ENCODE measurements at regions not wholly inside any gene's neighbourhood (a gene's known extent, or its start where the extent isn't known, plus 50 kb on each side); places are given as distances from the start of the nearest gene placed in this dataset.

GRCh38 chr7:115359955-115360354, 438.1 kb downstream of the MDFIC start:
- no peaks in the 10 kb centered on the region for H3K9me3 ChIP-seq
- no peaks in the 10 kb centered on the region for H3K36me3 ChIP-seq
- no peaks in the 10 kb centered on the region for H3K27me3 ChIP-seq
- no peak for DNase-seq
- no peak overlapping the region for H3K27ac ChIP-seq
- H3K4me3 ChIP-seq = no peak overlapping the region
- no peak for TF ChIP-seq POLR2A (IDR thresholded peaks at IDR 0.05)
- no peak for TF ChIP-seq CTCF (IDR thresholded peaks at IDR 0.05)
- intact Hi-C loops (cut with DNase I) = no loop called here
- H3K4me1 ChIP-seq = no peaks in the 10 kb centered on the region

DNA sequence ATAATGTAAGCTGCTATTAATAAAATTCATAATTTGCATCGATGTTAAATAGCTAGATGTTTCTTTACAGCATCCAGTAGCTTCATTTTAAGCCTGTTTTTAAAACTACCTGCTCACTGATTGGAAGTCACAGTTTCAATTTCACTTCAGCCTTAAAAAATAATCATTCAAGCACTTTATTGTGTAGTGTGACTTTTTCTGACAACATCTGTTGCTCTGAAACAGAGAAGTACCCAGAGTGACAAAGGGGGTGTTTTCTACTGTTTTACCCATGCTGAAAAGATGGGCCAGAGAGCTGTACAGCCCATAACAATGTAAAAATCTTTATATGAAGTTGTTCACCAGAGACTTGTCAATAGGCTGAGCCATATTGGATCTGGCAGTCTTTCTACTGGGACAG, 437.2 kb downstream of the MDFIC start:
- TF ChIP-seq POLR2A (IDR thresholded peaks at IDR 0.05) = no peak
- no peak for TF ChIP-seq CTCF (IDR thresholded peaks at IDR 0.05)
- no peak for DNase-seq
- Histone ChIP-seq H3K27ac (no peak overlapping the region), H3K9me3 (no peaks in the 10 kb centered on the region), H3K4me3 (no peak overlapping the region), H3K4me1 (no peaks in the 10 kb centered on the region), H3K27me3 (no peaks in the 10 kb centered on the region), H3K36me3 (no peaks in the 10 kb centered on the region)
- 70 to 88% methylated on average over 1 of the region's 1 CpG for WGBS, 2 donors
- intact Hi-C loops (cut with DNase I) = no loop called here

DNA sequence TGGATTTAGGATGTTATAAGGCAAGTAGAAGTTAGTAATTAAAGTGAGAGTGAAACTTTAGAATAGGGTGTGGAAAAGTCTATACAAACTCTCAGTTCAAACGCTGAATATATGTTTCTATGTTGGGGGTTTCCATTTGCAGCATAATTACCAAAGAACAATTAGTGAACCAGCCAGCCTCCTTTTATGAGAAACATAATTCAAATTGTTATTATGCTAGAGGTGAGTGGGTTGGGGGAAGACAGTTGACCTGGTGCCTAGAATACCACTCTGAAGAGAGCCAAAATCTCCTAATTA, 435.8 kb downstream of the MDFIC start:
- H3K9me3 ChIP-seq = no peaks in the 10 kb centered on the region
- no peaks in the 10 kb centered on the region for H3K4me1 ChIP-seq
- DNase-seq = no peak
- 50 to 56% methylated on average over 1 of the region's 1 CpG for WGBS, 2 donors
- intact Hi-C loops (cut with DNase I) = no loop called here
- H3K27me3 ChIP-seq = no peaks in the 10 kb centered on the region
- H3K4me3 ChIP-seq = no peak overlapping the region
- H3K27ac ChIP-seq = no peak overlapping the region
- TF ChIP-seq CTCF (IDR thresholded peaks at IDR 0.05) = no peak
- no peak for TF ChIP-seq POLR2A (IDR thresholded peaks at IDR 0.05)
- H3K36me3 ChIP-seq = no peaks in the 10 kb centered on the region

DNA sequence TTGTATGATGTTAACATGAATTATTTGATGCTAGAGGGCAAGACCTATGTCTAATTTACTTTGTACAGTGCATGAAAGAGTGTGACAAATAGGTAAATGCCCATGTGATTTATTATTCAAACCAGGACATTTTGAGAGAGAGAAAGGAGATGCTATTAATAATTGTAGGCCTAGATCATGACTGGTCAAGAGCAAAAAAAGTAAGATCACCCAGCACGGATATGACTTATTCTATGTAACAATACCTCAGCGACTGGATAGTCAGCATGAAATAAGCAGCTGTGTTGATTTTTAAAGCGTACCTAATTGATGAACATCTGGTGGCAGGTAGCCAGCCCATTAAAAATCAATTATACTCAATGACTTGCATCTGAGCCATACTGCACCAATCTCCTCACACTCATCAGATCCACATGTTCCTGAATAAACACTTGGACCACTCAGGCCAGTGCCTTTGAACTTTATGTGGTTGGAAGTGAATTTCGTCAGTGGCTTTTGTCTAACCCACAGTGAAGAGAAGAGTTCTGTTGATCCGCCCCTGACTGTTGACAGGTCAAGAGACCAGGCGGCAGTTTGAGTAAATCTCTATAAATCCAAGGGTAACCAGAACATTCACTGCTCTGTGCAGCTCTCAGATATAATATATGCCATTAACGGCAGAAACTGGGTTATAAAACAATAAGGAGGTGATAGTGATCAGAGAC, 435.3 kb downstream of the MDFIC start:
- no peaks in the 10 kb centered on the region for H3K9me3 ChIP-seq
- H3K4me1 ChIP-seq = no peaks in the 10 kb centered on the region
- H3K27me3 ChIP-seq = no peaks in the 10 kb centered on the region
- no peak overlapping the region for H3K27ac ChIP-seq
- H3K36me3 ChIP-seq = no peaks in the 10 kb centered on the region
- DNase-seq = no peak
- WGBS, 2 donors = 69 to 78% methylated on average over 7 of the region's 7 CpGs
- TF ChIP-seq CTCF (IDR thresholded peaks at IDR 0.05) = no peak
- no peak for TF ChIP-seq POLR2A (IDR thresholded peaks at IDR 0.05)
- H3K4me3 ChIP-seq = no peak overlapping the region
- intact Hi-C loops (cut with DNase I) = no loop called here

- H3K4me1 ChIP-seq = no peaks in the 10 kb centered on the region
- no peaks in the 10 kb centered on the region for H3K36me3 ChIP-seq
- H3K27me3 ChIP-seq = no peaks in the 10 kb centered on the region
- DNase-seq = no peak
- intact Hi-C loops (cut with DNase I) = no loop called here
- TF ChIP-seq CTCF (IDR thresholded peaks at IDR 0.05) = peak in 2 of 6 experiments; percentile 21 to 28
- no peak for TF ChIP-seq POLR2A (IDR thresholded peaks at IDR 0.05)
- H3K27ac ChIP-seq = no peak overlapping the region
- WGBS, 2 donors = 36 to 48% methylated on average over 2 of the region's 2 CpGs
- H3K4me3 ChIP-seq = no peak overlapping the region
- H3K9me3 ChIP-seq = no peaks in the 10 kb centered on the region
These were observed 434.3 kb downstream of the MDFIC start for GRCh38 chr7:115356139-115356746.

Data from esophagus squamous epithelium (tissue), 5 donors.